Raji (cell line): ENCODE measurements at regions not wholly inside any gene's neighbourhood (a gene's known extent, or its start where the extent isn't known, plus 50 kb on each side); places are given as distances from the start of the nearest gene placed in this dataset.

Experiments used
- POLR2A ChIP-seq: IDR thresholded peaks from 2 replicates; pipeline ENCODE4 v1.6.1; 2011; ENCODE audit warnings: low read depth, low read length, control low read depth; ENCODE audit not compliant: insufficient read depth

DNA sequence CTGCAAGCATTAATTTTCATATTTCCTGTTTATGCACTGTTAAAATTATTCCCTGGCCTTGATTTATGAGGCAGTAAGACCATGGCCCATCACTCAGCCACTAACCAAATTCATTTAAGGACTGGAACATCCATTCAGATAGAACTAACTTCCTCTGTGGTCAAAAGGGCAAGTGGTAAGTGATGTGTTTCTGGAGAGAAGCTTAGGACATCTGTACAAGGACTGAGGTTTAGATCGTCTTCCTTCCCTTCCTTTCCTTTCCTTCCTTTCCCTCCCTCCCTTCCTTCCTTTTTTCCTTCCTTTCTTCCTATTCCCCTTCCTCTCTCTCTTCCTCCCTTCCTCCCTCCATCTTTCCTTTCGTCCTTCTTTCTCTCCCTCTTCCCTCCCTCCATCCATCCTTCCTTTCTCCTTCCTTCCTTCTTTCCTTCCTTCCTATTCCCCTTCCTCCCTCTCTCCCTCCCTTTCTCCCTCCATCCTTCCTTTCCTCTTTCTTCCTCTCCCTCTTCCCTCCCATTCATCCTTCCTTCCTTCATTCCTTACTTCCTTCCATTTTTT lies 1019.4 kb downstream of the TYW1 start:
- no peak for TF ChIP-seq POLR2A

DNA sequence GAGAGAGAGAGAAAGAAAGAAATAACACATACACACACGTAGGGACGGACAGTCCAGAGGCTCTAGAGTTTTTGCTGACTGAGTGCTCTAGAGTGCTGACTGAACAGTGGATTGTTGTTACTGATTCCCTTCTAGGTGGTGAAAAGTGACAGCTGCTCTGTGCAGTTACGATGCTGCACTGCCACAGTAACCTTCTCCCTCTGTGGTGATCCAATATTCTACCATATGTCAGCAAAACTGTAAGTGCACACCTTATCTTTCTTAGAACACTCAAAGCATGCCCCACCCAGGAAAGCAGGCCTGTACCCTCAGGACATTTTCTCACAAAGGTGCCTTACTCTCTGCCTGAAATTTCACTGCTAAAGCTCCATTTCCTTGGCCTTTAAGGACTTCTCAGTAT lies 1023.5 kb downstream of the TYW1 start:
- no peak for TF ChIP-seq POLR2A

DNA sequence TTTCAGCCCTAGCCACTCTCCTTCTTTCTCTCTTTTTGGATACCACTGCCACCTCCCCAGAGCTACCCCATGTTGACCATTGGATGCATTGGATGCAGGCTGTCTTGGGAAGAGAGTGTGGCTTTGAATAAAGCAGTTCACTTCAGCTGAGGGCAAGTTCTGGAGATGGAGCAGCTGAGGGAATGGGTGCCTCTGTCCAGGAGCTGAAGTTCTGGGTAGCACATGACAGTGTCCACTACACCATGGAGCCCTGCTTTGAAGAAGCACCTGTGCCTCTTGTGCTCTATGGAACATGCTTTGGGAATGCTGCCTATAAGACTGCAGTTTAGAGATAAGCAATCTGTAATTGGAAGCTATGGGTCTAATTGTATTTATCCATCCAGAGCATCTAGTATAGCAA lies 1028.7 kb downstream of the TYW1 start:
- no peak for TF ChIP-seq POLR2A

DNA sequence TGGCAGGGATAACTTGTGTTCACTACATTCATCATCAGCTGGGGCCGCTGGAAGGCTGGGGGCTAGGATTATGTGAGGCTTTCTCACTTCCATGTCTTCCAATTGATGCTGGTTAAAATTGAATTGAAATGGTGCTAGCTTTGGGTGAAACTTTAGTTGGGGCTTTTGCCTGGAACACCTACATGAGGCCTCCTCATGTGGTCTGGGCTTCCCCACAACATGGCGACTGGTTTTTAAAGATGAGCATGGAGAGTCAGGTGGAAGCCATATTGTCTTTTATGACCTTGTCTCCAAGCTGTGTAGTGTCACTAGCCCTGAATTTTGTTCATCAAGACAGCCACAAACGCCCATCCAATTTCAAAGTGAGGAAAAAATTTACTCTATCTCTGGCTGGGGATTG lies 1033.9 kb downstream of the TYW1 start:
- TF ChIP-seq POLR2A = no peak

DNA sequence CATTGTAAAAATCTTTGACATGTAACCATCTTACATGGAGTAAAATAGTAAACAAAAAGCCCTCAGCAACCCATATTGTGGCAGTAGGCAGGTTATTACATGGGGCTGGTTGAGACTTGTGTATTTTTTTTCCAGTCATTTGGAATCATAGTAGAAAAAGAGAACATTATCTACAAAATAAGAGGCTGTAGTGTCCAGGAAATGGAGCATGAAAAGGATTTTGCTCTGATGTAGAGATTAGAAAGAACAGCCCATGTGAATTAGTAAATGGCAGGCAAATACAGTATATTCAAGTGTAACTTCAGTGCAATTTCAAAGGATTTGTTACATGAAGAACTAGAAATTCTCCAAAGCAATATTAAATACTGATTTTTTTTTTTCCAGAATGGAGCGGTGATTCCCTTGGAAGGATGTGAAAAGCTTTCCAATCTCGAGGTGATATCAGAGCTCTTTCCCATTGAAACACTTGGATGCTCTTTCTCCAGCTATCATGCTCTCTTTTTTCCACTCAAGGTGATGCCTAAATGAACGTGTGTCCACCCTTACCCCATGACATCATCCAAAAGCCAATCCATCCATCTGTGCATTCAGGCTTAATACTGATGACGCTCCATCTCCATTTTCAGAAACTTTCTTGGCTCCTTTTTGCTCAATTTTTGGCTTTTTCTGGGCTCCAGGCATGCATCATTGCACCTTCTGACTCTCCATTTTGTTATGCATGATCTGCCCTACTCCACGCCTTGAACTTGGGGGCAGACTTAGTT lies 1034.7 kb downstream of the TYW1 start:
- TF ChIP-seq POLR2A = no peak

DNA sequence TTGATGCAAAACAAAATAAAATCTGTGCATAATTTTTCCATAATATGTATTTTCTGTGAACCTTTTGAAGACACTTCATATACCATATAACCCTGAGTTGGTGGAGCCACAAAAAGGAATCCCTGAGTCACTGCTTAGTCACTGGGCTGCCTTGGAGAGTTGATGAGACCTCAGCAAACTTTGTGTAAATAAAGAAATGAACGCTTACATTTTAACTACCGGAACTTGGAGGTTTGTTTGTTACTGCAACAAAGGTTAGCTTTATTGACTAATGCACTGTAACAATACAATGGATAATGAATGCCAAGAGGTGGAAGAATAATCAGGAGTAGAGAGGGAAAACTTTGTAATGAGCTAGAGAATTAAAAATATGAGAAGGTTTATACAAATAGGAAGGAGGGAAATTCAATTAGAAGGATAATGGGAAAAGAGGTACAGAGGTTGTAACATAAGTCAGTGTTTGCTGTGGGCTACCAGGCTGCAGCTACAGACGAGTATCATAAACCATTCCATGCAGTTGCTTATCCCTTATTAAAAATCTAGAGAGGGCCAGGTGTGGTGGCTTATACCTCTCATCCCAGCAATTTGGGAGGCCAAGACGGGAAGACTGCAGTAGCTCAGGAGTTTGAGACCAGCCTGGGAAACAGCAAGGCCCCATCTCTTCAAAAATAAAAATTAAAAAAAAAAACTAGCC lies 1042.1 kb downstream of the TYW1 start:
- TF ChIP-seq POLR2A = no peak

DNA sequence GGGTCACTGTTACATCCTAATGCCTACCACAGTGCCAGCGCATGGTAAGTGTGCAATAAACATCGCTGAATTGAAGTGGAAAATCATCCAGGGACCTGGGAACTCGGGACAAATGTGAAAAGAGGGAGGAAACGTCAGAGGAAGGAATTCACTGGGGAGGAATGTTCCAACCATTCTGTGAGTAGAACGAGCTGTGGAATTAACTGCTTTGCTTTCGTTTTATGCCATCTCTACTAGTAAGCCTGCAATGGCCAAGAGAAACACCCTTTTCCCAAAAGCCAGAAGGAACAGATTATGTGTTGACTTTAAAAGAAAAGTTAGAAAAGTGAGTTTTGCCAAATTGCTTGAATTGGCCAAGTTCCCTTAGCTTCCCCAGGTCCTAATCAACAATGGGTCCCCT lies 1044.9 kb downstream of the TYW1 start:
- no peak for TF ChIP-seq POLR2A

DNA sequence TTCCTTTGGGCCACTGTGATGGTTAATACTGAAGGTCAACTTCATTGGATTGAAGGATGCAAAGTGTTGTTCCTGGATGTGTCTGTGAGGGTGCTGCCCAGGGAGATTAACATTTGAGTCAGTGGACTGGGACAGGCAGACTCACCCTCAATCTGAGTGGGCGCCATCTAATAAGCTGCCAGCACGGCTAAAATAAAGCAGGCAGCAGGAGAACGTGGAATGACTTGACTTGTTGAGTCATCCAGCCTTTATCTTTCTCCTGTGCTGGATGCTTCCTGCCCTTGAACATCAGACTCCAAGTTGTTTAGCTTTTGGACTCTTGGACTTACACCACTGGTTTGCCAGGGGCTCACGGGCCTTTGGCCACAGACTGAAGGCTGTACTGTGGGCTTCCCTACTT lies 1046.9 kb downstream of the TYW1 start:
- no peak for TF ChIP-seq POLR2A

DNA sequence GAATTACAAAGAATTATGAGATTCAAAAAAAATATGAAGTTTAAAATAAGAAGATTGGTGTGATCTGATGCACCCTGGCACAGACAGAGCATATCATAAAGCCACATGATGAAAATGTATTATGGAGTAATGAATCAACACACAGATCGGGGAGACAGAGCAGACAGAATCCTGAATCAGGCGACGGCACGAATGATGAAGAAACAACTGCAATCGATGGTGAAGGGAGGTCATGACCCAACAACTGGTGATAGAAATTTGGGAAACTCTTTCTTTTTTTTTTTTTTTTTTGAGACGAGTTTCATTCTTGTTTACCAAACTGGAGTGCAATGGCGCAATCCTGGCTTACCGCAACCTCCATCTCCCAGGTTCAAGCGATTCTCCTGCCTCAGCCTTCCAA lies 1054.0 kb downstream of the TYW1 start:
- TF ChIP-seq POLR2A = no peak

DNA sequence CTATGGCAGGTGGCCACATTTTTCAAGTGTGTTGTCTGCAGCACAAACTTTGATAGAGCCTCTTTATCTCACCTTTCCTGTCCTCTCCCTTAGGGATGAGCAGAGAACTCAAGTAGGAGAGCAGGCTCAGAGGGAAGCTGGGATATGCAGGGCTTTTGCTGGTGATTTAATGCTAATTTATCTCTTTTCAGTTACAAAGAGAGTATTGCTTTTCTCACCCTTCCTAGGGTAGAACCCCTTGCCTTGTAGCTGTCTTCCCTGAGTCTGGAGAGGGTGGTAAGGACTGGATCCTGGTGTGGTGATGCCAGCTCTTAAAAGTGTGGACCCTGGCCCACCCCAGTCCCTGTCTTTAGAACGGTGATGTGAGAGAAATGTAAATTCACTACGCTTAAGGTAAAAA lies 1061.4 kb downstream of the TYW1 start:
- TF ChIP-seq POLR2A = no peak

DNA sequence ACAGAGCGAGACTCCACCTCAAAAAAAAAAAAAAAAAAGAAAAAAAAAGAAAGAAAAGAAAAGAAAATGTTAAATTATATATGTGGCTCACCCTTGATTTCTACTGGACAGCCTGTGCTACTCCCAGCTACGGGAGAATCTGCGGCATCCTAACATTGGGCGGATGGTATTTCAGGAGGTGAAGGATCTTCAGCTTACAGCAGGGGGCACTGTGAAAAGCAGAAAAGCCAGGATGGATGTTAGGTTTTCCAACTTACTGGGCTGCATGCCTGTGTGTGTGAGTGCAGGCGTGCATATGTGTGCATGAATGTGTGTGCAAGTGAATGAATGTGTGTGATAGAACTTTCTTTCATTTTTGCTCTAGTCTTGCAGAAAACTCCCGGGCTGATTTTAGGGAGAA lies 1066.5 kb downstream of the TYW1 start:
- no peak for TF ChIP-seq POLR2A

DNA sequence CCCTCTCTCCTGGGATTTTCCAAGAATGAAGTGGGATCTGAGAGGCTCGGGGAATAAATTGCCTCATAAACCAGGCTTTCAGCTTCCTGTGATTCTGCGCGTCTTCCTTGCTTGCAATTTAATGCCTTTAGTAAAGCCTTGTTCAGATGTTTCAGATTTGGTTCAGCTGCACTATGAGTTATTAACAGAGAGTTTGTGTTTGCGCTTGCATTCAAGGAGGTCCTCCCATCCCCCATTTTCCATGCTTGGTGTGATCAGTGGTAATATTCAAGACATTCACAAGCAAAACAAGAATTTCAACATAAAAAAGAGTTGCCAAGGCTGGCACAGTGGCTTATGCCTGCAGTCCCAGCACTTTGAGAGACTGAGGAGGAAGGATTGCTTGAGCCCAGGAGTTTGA lies 1068.9 kb downstream of the TYW1 start:
- no peak for TF ChIP-seq POLR2A

DNA sequence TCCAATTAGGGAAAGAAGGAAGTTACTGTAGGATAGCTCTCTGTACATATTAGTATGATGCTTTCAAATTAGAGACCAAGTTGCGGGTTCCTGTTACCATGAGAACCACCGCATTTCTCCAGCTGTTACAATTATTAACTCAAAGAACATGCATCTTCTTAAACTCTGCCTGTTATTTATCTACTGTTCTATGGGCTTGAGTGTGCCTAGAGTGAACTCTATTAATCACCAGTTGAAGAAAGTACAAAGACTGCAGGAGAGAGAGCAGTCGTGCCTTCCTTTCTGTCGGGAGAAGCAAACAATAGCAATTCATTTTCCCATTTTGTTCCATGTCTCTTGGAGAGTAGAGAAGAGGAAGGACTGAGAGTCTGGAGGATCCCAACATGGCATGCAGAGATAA lies 1071.2 kb downstream of the TYW1 start:
- TF ChIP-seq POLR2A = no peak

DNA sequence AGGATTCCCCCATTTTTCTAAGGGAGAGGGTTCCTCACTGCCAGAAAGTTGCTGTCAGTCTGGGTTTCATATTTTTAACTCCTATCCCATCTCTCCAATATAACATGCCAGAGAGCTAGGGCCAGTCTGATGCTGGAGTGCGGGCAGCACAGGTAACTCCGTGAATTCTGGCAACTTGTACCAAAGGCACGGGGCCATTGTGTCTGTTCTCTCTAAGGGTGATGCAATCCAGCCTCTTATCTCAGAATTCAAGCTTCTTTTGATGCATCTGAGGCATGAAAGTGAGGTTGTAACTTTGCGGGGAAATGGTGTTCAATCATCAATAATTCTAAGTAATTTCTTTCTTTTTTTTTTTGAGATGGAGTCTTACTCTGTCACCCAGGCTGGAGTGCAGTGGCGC lies 1074.4 kb downstream of the TYW1 start:
- no peak for TF ChIP-seq POLR2A

DNA sequence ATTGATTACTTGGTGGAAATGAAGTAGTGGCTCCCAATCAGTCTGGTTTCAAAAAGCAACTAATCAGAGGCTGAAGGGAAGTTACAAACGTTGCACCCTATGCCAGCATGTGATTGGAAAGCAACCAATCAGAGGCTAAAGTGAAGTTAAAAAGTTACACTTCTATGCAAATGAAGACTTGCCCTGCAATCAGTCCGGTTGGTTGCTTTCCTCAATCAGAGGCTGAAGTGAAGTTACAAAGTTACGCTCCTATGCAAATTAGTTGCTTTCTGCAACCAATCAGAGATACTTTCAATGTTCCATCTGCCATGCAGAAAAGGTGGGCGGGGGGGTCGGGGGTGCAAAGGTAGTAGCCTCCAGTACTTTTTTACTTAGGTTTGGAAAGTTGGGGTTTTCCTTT lies 1077.1 kb downstream of the TYW1 start:
- no peak for TF ChIP-seq POLR2A

DNA sequence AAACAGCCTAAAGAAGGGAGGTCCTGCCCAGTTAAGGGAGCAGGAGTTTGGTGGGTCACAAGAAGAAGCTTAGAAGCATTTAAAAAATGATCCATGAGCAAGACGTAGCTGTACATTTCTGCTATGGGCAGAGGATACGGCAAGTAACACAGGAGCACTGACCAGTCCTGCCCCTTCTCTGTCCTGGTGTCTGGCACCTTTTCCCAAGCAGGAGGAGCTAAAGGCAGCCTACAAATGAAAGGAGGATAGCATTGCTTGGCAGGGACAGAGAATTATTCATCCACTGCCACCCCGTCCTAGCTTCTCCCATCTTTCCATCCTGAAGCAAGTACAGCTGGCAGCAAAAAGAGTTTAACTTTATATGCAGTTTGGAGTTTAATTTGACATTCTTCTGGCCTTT lies 1077.6 kb downstream of the TYW1 start:
- no peak for TF ChIP-seq POLR2A
